ENCODE measurements at regions not wholly inside any gene's neighbourhood (a gene's known extent, or its start where the extent isn't known, plus 50 kb on each side); places are given as distances from the start of the nearest gene placed in this dataset.
"Not testable (repeated sequence)": the region's sequence is repeated elsewhere in the genome, so short reads cannot be mapped to it uniquely, and the experiment has no call there.

DNA sequence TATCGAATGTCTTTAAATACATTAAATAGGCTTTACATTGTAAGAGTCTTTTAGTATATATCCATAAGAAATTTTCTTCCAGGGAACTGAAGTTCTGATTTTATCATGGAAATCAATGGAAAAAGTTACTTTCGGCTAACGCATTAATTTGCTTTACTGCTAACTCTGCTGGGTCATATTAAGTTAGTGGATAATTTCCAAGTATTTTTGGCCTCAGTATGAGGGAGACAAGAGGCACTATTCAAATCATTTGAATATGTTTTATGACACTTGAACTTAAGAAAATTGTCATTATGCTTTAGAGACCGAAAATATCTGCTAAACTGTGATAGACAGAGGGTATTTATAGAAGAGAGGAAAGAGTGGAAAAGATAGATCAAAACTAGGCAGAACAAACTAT, 237.5 kb downstream of the PCDH7 start:
- ATAC-seq (ENCODE audit: poor library complexity) (no peak), DNase-seq (no peak)
- intact Hi-C loops (cut with DNase I), result no loop called here

DNA sequence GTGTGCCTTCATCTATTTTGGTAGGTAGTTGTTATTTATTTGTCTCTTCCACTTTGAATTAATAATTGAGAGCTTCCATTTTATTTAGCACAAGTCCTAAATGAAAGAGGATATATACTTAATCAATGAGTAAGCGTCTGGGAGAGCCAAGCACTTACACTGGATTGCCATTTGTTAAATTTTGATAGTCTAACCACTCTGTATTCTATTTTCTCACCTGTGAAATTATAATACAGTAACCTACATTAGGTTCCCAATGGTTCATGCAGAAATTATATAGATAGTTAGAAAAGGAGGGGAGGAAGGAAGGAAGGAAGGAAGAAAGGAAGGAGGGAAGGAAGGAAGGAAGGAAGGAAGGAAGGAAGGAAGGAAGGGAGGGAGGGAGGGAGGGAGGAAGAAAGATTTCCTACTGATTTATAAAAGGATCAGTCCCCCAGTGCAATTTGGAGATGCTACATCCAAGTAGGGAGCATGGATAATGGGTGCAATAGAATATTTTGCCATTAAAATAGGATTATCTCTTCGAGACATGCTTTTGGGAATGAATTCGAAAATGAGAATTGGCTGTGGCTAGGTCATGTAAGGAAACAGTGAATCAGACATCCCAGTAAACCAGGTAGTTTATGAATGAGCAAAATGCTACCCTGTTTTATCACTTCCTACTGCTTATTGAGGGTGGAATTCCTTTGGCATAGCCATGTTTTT, 239.8 kb downstream of the PCDH7 start:
- no peak for DNase-seq
- intact Hi-C loops (cut with DNase I), result no loop called here
- no peak for ATAC-seq (ENCODE audit: poor library complexity)

DNA sequence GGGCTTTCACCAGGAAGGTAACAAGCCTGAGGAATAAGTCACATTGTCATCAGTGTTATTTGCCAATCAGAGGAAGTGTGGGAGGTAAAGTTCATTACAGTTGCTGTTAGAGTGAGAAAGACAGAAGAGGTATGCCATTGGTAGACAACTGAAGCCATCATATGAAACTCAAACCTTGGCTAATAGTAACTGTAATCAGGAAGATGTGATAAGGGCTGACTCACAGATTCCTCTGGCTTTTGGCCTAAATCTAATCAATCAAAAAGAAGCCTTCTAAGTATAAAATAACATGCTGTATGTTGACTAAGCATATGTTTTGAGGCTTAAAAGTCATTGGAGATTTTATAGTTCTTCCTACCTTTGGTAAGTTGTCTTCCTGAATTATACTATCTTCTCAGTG, 242.8 kb downstream of the PCDH7 start:
- ATAC-seq (ENCODE audit: poor library complexity) (no peak), DNase-seq (no peak)

DNA sequence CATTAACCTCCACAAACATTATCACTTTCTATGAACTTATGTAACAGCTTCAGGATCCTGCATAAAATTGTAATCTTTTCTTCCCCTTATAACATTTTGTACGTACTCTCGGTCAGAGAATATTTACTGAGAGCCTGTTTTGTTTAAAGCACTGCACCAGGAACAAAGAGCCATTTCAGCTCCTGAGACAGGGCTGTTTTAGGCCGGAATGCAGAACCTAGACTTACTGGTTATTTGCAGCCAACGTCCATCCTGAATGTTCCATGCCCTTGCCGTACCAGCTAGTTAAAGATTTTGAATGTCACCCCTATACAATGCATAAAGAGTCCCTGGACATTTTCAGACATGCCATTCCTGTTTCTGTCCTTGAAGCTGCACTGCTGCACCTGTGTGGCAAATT, 248.8 kb downstream of the PCDH7 start:
- no peak for ATAC-seq (ENCODE audit: poor library complexity)
- intact Hi-C loops (cut with DNase I), result no loop called here
- no peak for DNase-seq

More for the DNA sequence above, 242.8 kb downstream of the PCDH7 start:
- intact Hi-C loops (cut with DNase I), result no loop called here

DNA sequence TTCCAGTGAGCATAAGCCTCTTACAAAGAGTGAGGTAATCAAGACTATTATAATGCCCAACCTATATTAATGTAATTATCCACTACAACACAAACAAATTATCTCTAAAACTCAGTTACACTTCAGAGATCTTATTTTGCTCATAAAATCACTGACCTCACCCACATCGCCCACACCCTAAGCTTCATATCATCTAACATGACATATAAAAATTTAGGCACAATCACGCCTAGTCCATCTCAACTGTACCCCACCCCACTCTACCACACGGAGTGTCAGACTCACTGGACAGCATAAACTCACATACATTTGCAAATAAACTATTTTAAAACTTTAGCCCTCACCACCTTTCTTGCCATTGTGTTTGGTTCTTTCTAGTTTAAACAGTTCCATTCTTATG, 252.4 kb downstream of the PCDH7 start:
- DNase-seq, result no peak
- intact Hi-C loops (cut with DNase I), result no loop called here
- no peak for ATAC-seq (ENCODE audit: poor library complexity)

DNA sequence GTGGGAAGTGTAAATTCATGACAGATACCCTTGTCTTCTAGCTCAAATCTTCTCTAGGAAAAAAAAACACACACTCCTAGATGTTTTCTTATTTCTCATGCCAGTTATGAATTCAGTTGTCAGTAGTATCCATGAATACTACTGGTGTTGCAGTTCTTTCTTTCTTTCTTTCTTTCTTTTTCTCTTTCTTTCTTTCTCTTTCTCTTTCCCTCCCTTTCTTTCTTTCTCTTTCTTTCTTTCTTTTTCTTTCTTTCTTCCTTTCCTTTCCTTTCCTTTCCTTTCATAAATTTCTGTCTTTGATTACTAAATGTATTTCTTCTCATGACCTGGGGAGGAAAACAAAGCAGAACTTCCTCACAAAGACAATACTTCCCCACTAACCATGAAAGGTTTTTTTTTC, 253.8 kb downstream of the PCDH7 start:
- no peak for ATAC-seq (ENCODE audit: poor library complexity)
- intact Hi-C loops (cut with DNase I), result no loop called here

DNA sequence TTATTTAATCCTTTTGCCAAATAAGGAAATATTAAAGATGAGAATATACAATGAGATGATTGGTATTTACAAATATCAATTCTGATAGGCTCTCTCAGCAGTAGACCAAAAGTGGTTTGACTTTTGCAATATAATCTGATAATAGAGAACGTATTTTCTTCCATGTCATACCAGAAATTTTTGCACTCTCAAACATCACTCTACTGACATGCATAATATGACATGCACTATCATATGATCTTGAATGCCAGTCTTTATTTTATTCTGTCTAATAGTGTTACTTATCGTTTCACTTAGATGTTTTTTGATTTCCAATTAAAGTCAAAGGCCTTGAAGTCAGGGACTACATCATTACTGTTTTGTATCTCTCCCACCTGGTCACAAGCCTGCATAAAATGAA, 259.2 kb downstream of the PCDH7 start:
- no peak for DNase-seq
- no peak for ATAC-seq (ENCODE audit: poor library complexity)
- intact Hi-C loops (cut with DNase I), result no loop called here

More for the DNA sequence above, 253.8 kb downstream of the PCDH7 start:
- no peak for DNase-seq

DNA sequence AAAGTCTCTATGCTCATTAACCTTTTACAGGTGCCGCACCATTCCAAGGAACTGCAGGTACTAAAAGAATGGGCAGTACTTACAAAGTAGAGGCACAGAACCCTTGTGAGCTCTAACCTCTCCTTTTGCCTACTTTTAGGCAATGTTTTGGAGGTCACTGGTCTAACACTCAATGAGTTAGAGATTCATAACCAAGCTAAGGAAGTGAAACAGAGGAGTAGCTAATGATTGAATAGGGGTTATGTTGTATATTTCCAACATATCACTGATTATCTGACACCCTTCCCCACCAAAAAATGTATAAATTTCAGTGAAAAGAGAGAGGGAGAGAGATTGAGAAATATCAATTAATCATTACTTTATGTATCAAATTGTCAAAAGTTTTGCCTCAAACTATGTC, 269.3 kb downstream of the PCDH7 start:
- DNase-seq (no peak), ATAC-seq (ENCODE audit: poor library complexity) (no peak)
- intact Hi-C loops (cut with DNase I), result no loop called here

DNA sequence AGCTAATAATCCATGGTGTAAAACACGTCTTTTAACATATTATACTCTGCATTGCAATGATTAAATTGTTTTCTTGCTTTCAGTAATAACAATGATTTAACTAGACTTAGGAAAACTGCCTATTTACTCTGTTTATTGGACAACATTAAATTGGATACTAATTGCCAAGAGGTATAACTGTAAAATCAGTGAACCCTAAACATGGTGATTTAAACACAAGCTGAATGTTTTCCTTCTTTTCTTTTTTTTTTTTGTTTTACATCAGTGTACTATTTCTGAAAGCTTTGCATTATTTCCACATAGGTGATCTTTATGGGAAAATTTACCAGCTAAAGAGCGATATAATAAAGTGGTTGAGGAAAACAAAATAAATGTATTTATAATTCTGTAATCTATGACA, 276.7 kb downstream of the PCDH7 start:
- ATAC-seq (ENCODE audit: poor library complexity), result no peak
- DNase-seq, result no peak
- intact Hi-C loops (cut with DNase I), result no loop called here

DNA sequence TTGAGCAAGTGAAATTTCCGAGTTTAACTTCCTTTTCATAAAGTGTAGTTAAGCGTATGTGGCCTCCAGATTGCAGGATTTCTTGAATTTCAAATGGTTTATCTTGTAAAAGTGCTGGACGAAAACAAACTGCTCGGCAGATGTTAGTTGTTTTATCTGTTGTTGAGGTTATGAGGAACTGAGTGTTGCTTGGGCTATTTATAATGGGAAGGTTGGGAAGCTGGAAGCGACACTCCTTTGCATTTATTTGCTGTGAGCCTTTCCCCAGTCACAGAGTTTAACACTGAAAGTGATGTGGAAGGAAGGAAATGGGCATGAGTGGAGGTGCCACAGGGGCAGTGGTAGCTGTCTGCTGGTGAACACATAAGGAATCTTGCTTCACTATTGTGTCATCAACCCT, 284.9 kb downstream of the PCDH7 start:
- DNase-seq (no peak), ATAC-seq (ENCODE audit: poor library complexity) (no peak)

DNA sequence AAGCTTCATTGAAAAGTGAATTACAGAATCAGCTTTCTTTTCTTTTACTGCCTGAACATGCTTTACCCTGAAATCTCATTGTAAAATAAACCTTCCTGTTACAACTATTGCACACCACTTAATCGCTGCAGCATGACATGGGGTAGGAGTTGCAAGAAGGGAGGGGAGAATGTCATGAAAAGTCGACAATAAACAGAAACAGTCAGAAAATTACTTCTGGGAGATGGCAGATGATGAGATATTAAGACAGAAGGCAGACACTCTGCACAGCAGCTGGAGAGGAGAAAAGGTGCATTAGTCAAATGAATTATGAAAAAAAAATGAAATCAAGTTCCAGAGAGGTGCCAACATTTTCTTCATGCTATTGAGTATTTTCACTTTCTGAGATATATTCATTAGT, 287.7 kb downstream of the PCDH7 start:
- intact Hi-C loops (cut with DNase I), result no loop called here
- ATAC-seq (ENCODE audit: poor library complexity), result no peak
- no peak for DNase-seq

More for the DNA sequence above, 284.9 kb downstream of the PCDH7 start:
- intact Hi-C loops (cut with DNase I), result no loop called here

DNA sequence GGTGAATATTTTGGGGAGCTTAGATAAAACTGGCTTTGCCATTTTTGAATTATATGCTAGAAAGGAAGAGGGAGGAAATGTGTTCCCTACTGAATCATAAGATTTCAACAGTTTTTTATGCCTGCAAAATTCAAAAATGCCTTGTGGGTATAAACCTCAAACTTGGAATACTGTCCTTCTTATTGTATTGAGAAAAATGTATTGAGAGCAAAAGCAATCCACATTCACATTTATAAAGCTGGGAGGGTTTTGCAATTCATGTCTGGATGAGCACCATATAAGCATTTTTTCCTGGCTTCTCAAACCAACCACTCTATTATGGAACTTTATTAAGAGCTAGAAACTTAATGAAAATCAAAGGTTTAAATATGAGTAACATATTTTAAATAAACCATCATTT, 289.8 kb downstream of the PCDH7 start:
- intact Hi-C loops (cut with DNase I), result no loop called here
- ATAC-seq (ENCODE audit: poor library complexity) (no peak), DNase-seq (no peak)

DNA sequence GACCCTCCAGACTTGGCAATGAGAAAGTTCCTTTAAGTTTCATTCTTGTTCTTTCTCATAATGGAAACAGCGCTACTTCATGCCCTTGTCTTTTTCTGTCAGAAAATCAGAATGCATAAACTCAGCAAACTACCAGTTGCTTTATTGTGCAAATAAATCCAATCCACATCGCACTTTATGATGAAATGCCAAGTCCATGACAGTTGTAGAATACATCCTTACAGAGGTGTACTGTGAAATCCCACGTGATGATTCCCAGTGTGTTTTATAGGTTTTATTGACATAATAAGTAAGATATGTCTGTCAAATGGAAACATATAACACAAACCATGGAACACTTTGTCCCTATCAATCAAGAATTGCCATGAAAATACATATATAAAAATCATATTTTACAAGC, 295.0 kb downstream of the PCDH7 start:
- DNase-seq (no peak), ATAC-seq (ENCODE audit: poor library complexity) (no peak)
- intact Hi-C loops (cut with DNase I), result no loop called here

DNA sequence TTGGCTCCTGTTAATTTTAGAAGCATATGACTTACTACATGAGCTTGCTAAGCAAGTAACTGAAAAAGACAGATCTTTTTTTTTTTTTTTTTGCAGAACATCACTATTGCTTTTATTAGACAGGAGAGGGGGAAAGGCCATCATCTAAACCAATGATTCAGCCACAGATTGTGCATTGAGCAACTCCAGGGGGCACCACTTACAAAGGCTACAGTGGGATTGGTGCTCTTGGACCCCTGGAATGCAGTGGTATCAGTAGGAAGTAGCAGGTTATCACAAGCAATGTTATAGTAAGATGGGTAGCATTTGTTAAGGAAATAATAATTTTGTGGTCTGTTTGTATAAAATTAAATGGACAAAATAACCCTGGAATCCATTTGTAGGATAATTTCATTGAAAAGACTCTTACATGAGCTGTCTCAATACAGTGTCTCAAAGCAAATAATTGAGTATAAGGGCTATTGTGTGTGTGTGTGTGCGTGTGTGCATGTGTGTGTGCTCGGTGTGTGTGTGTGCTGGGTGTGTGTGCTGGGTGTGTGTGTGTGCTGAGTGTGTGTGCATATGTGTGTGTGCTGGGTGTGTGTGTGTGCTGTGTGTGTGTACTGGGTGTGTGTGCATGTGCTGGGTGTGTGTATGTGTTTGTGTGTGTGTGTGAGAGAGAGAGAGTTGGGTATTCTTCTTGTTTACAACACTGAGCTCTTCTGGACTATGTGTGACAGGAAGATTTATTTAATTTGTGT, 296.3 kb downstream of the PCDH7 start:
- ATAC-seq (ENCODE audit: poor library complexity) (no peak), DNase-seq (no peak)
- intact Hi-C loops (cut with DNase I), result no loop called here

DNA sequence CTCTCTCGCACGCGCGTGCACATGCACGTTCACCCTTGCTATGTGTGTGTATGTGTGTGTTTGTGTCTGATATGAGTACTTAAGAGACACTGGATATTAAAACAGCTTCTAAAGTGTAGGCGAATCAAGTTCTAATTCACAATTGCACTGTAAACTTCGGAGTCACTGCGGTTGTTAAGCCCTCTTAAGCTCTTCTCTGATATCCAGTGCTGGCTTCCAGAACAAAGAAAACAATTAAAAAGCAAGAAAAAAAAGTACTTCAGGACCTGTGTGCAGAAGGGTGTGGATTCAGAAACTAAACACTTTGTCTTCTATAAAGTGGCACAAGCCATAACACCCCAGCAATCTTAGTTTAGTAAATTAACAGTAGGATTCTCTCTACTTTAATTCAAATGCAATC, 300.2 kb downstream of the PCDH7 start:
- intact Hi-C loops (cut with DNase I), result no loop called here
- no peak for DNase-seq
- no peak for ATAC-seq (ENCODE audit: poor library complexity)

DNA sequence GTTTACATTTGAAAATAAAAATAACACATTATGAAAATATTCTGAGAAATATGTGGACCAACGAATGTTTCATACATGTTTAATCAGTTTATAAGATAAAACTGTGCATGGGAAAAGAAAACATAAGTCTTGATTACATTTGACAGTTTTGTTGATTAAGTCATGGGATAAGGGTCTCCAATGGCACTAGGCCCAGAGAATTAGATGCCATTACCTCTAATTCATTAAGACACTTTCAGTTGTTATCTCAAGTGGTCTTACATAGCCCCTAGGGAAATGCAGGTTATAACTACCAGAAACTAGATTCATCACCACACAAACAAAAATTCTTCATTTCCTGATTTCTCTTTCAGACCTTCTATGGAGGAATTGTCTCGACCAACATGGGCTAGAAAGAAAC, 300.8 kb downstream of the PCDH7 start:
- intact Hi-C loops (cut with DNase I), result no loop called here
- DNase-seq (no peak), ATAC-seq (ENCODE audit: poor library complexity) (no peak)

DNA sequence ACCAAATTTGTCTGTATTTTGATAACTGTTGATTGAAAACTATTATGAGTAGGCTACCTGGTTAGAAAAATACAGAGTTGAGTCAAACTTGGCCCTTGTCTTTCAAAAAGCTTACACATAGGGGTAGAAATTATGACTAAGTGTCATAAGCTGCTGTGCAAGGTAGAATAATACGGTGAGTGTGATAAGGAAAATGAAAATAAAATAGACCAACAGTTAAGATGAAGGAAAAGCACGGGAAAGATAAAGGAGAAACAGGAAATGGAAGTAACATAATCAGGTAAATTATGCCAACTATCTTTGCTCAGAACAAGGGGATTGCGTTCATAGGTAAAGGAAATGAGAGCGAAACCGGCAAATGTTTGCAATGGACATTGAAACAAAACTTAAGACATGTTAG, 302.5 kb downstream of the PCDH7 start:
- DNase-seq, result no peak
- intact Hi-C loops (cut with DNase I), result no loop called here
- no peak for ATAC-seq (ENCODE audit: poor library complexity)

DNA sequence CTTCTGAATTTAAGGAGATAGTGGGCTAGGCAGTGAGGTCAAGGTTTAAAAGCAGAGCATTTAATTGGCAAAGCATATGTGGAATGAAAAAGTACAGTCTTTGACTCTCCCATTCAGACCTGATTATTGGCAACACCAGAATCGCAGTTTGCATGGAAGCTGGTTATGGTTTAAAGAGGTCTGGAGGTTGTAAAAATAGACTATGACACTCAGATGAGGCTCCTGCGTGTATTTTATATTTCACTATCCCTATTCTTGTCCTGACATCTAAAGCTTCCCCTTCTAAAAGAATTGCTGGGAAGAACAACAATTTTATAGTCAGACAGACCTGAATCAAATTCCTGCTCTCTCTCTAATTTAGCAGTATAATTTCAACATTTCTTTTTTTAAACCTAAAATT, 302.9 kb downstream of the PCDH7 start:
- DNase-seq, result no peak
- peak; percentile 73 for ATAC-seq (ENCODE audit: poor library complexity)
- intact Hi-C loops (cut with DNase I), result no loop called here

DNA sequence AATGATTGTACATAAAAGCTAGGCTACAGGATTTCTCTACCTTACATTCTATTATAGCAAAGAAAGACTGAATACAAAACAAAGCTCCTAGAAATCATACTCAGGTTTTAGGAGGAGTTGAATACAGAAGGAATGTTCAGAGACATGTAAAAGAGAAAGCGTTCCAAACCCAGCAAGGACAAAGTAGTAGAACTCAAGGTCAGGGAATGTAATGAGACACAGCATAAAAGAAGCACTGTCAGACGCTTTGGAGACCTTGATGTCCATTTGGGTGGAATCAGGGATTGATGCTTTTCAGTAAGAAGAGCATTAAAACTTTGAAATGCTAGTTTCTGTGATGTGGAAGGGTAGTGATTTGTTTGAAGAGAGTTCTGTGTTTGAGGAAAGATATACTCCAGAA, 303.6 kb downstream of the PCDH7 start:
- intact Hi-C loops (cut with DNase I), result no loop called here

DNA sequence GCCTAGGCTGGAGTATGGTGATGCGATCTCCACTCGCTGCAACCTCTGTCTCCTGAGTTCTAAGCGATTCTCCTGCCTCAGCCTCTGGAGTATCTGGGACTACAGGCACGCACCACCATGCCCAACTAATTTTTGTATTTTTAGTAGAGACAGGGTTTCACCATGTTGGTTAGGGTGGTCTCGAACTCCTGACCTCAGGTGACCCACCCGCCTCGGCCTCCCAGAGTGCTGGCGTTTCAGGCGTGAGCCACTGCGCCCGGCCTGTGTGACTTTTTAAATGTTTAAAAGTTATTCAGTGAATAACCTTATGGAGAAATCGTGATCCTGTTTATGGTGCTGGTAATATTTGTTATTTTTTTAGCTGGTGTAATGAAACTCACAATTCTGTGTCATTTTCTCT, 304.6 kb downstream of the PCDH7 start:
- ATAC-seq (ENCODE audit: poor library complexity); DNase-seq; intact Hi-C loops (cut with DNase I): not testable (repeated sequence)

More for the DNA sequence above, 303.6 kb downstream of the PCDH7 start:
- no peak for DNase-seq
- ATAC-seq (ENCODE audit: poor library complexity), result no peak

DNA sequence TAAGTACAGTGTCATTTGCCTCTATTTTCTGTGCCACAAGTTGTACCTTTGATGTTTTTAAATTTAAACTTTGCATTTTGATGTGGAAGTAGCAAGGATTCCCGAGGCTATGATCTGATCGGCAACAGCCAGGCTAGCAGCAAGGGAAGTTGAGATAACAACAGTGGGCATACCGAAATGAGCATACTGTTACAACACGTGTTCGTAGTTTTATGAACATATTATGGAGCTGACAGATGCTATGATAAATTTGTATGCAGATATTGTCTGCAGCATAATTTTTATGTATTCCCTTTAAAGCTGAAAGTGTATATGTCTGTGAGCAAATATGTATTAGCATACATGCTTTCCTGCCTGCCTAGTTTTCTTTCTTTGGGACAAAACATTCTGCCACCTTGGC, 306.1 kb downstream of the PCDH7 start:
- DNase-seq, result no peak
- ATAC-seq (ENCODE audit: poor library complexity), result no peak
- intact Hi-C loops (cut with DNase I), result no loop called here
